ENCODE measurements at regions not wholly inside any gene's neighbourhood (a gene's known extent, or its start where the extent isn't known, plus 50 kb on each side); places are given as distances from the start of the nearest gene placed in this dataset.

GRCh38 chr10:33945051-33945450 lies 610.6 kb upstream of the NRP1 start:
- H3K4me3 ChIP-seq = no peak overlapping the region
- H3K79me2 ChIP-seq (ENCODE audit: insufficient read depth) = no peaks in the 10 kb centered on the region
- DNase-seq = no peak
- TF ChIP-seq EZH2phosphoT487 (IDR thresholded peaks at IDR 0.05; ENCODE audit: insufficient read depth, low read depth) = no peak
- TF ChIP-seq EZH2 (IDR thresholded peaks at IDR 0.05; ENCODE audit: insufficient read depth, poor library complexity, severe bottlenecking) = no peak
- no peak overlapping the region for H3K27ac ChIP-seq
- H3K9me3 ChIP-seq (ENCODE audit: low read depth) = no peaks in the 10 kb centered on the region
- H3K4me1 ChIP-seq (ENCODE audit: insufficient read depth) = no peaks in the 10 kb centered on the region
- H3K36me3 ChIP-seq (ENCODE audit: low read depth) = no peaks in the 10 kb centered on the region
- H3K9ac ChIP-seq = no peak overlapping the region
- in situ Hi-C loops (cut with MboI) = no loop called here
- no peaks in the 10 kb centered on the region for H3F3A ChIP-seq (ENCODE audit: insufficient read depth)
- 34 to 36% methylated on average over 1 of the region's 1 CpG for whole genome bisulfite sequencing, 2 experiments (ENCODE audit: low coverage in 1 of 2, low lambda C conversion rate in 2 of 2, missing lambda C conversion rate in 2 of 2)
- H3K27me3 ChIP-seq (replicated peaks; ENCODE audit: insufficient read depth) = 0 out of 2 replicates have a peak, but pooled peaks cover 4% of the 10 kb centered on the region
- no peak overlapping the region for H3K4me2 ChIP-seq (ENCODE audit: unreplicated experiment)
- no peak overlapping the region for H2AFZ ChIP-seq
- no peaks in the 10 kb centered on the region for H4K20me1 ChIP-seq (ENCODE audit: insufficient read depth)
- H3K9me2 ChIP-seq (ENCODE audit: insufficient read depth) = no peaks in the 10 kb centered on the region

- WGBS, 2 experiments (ENCODE audit: low coverage in 1 of 2, low lambda C conversion rate in 2 of 2, missing lambda C conversion rate in 2 of 2) = 81 to 83% methylated on average over 6 of the region's 6 CpGs
- 0 out of 2 replicates have a peak, but pooled peaks cover 4% of the 10 kb centered on the region for H3K27me3 ChIP-seq (replicated peaks; ENCODE audit: insufficient read depth)
- no peak overlapping the region for H3K27ac ChIP-seq
- H3F3A ChIP-seq (ENCODE audit: insufficient read depth) = no peaks in the 10 kb centered on the region
- H3K9me2 ChIP-seq (ENCODE audit: insufficient read depth) = no peaks in the 10 kb centered on the region
- H3K9me3 ChIP-seq (ENCODE audit: low read depth) = no peaks in the 10 kb centered on the region
- no peaks in the 10 kb centered on the region for H3K4me1 ChIP-seq (ENCODE audit: insufficient read depth)
- H2AFZ ChIP-seq = no peak overlapping the region
- no peaks in the 10 kb centered on the region for H3K79me2 ChIP-seq (ENCODE audit: insufficient read depth)
- no peaks in the 10 kb centered on the region for H4K20me1 ChIP-seq (ENCODE audit: insufficient read depth)
- no peak overlapping the region for H3K9ac ChIP-seq
- no peaks in the 10 kb centered on the region for H3K36me3 ChIP-seq (ENCODE audit: low read depth)
- H3K4me2 ChIP-seq (ENCODE audit: unreplicated experiment) = no peak overlapping the region
- no peak overlapping the region for H3K4me3 ChIP-seq
- TF ChIP-seq EZH2 (IDR thresholded peaks at IDR 0.05; ENCODE audit: insufficient read depth, poor library complexity, severe bottlenecking) = no peak
- no peak for TF ChIP-seq EZH2phosphoT487 (IDR thresholded peaks at IDR 0.05; ENCODE audit: insufficient read depth, low read depth)
- DNase-seq = no peak
- in situ Hi-C loops (cut with MboI) = no loop called here
Measured at GRCh38 chr10:33942508-33942907, 608.0 kb upstream of the NRP1 start.

GRCh38 chr10:33939892-33940291 lies 605.4 kb upstream of the NRP1 start:
- Histone ChIP-seq H2AFZ (no peak overlapping the region), H4K20me1 (ENCODE audit: insufficient read depth) (no peaks in the 10 kb centered on the region), H3K36me3 (ENCODE audit: low read depth) (no peaks in the 10 kb centered on the region), H3K9me2 (ENCODE audit: insufficient read depth) (no peaks in the 10 kb centered on the region), H3K27me3 (replicated peaks; ENCODE audit: insufficient read depth) (0 out of 2 replicates have a peak, but pooled peaks cover 4% of the 10 kb centered on the region), H3K4me2 (ENCODE audit: unreplicated experiment) (no peak overlapping the region), H3K4me1 (ENCODE audit: insufficient read depth) (no peaks in the 10 kb centered on the region), H3K27ac (no peak overlapping the region), H3K79me2 (ENCODE audit: insufficient read depth) (no peaks in the 10 kb centered on the region), H3F3A (ENCODE audit: insufficient read depth) (no peaks in the 10 kb centered on the region), H3K9ac (no peak overlapping the region), H3K9me3 (ENCODE audit: low read depth) (no peaks in the 10 kb centered on the region), H3K4me3 (no peak overlapping the region)
- TF ChIP-seq EZH2 (IDR thresholded peaks at IDR 0.05; ENCODE audit: insufficient read depth, poor library complexity, severe bottlenecking) (no peak), EZH2phosphoT487 (IDR thresholded peaks at IDR 0.05; ENCODE audit: insufficient read depth, low read depth) (no peak)
- 80 to 83% methylated on average over 3 of the region's 3 CpGs for WGBS, 2 experiments (ENCODE audit: low coverage in 1 of 2, low lambda C conversion rate in 2 of 2, missing lambda C conversion rate in 2 of 2)
- in situ Hi-C loops (cut with MboI) = no loop called here
- no peak for DNase-seq

GRCh38 chr10:33939410-33939809 lies 604.9 kb upstream of the NRP1 start:
- DNase-seq = no peak
- Histone ChIP-seq H3F3A (ENCODE audit: insufficient read depth) (no peaks in the 10 kb centered on the region), H4K20me1 (ENCODE audit: insufficient read depth) (no peaks in the 10 kb centered on the region), H3K36me3 (ENCODE audit: low read depth) (no peaks in the 10 kb centered on the region), H3K9me2 (ENCODE audit: insufficient read depth) (no peaks in the 10 kb centered on the region), H3K9me3 (ENCODE audit: low read depth) (no peaks in the 10 kb centered on the region), H3K79me2 (ENCODE audit: insufficient read depth) (no peaks in the 10 kb centered on the region), H3K27me3 (replicated peaks; ENCODE audit: insufficient read depth) (0 out of 2 replicates have a peak, but pooled peaks cover 4% of the 10 kb centered on the region), H3K4me1 (ENCODE audit: insufficient read depth) (no peaks in the 10 kb centered on the region), H3K27ac (no peak overlapping the region), H3K9ac (no peak overlapping the region), H3K4me3 (no peak overlapping the region), H2AFZ (no peak overlapping the region), H3K4me2 (ENCODE audit: unreplicated experiment) (no peak overlapping the region)
- 86 to 92% methylated on average over 4 of the region's 4 CpGs for WGBS, 2 experiments (ENCODE audit: low coverage in 1 of 2, low lambda C conversion rate in 2 of 2, missing lambda C conversion rate in 2 of 2)
- in situ Hi-C loops (cut with MboI) = no loop called here
- TF ChIP-seq EZH2phosphoT487 (IDR thresholded peaks at IDR 0.05; ENCODE audit: insufficient read depth, low read depth) (no peak), EZH2 (IDR thresholded peaks at IDR 0.05; ENCODE audit: insufficient read depth, poor library complexity, severe bottlenecking) (no peak)

GRCh38 chr10:33938001-33938400 lies 603.5 kb upstream of the NRP1 start:
- Histone ChIP-seq H3K79me2 (ENCODE audit: insufficient read depth) (no peaks in the 10 kb centered on the region), H3K27ac (no peak overlapping the region), H3K4me2 (ENCODE audit: unreplicated experiment) (no peak overlapping the region), H3K4me3 (no peak overlapping the region), H2AFZ (no peak overlapping the region), H4K20me1 (ENCODE audit: insufficient read depth) (no peaks in the 10 kb centered on the region), H3K27me3 (replicated peaks; ENCODE audit: insufficient read depth) (no peaks in the 10 kb centered on the region), H3K9ac (no peak overlapping the region), H3K36me3 (ENCODE audit: low read depth) (no peaks in the 10 kb centered on the region), H3K4me1 (ENCODE audit: insufficient read depth) (no peaks in the 10 kb centered on the region), H3K9me2 (ENCODE audit: insufficient read depth) (no peaks in the 10 kb centered on the region), H3F3A (ENCODE audit: insufficient read depth) (no peaks in the 10 kb centered on the region), H3K9me3 (ENCODE audit: low read depth) (no peaks in the 10 kb centered on the region)
- in situ Hi-C loops (cut with MboI) = no loop called here
- peak; percentile 12 for DNase-seq
- 79 to 84% methylated on average over 3 of the region's 3 CpGs for WGBS, 2 experiments (ENCODE audit: low coverage in 1 of 2, low lambda C conversion rate in 2 of 2, missing lambda C conversion rate in 2 of 2)
- TF ChIP-seq EZH2phosphoT487 (IDR thresholded peaks at IDR 0.05; ENCODE audit: insufficient read depth, low read depth) (no peak), EZH2 (IDR thresholded peaks at IDR 0.05; ENCODE audit: insufficient read depth, poor library complexity, severe bottlenecking) (no peak)
